Erythroblast (primary cell): ENCODE measurements at regions not wholly inside any gene's neighbourhood (a gene's known extent, or its start where the extent isn't known, plus 50 kb on each side); places are given as distances from the start of the nearest gene placed in this dataset.
"Not testable (repeated sequence)": the region's sequence is repeated elsewhere in the genome, so short reads cannot be mapped to it uniquely, and the experiment has no call there.

ENCODE experiments used
- DNase-seq, 2 experiments: peaks; one replicate each; lab custom pipeline; 2025; lab: John Stamatoyannopoulos, UW
- GATA1 ChIP-seq: IDR thresholded peaks from 2 replicates; pipeline ENCODE4 v1.6.1; 2011; ENCODE audit warnings: low read depth, mild to moderate bottlenecking, control low read depth, low read length, moderate library complexity
- POLR2A ChIP-seq: IDR thresholded peaks from 2 replicates; pipeline ENCODE4 v1.6.1; 2011; ENCODE audit warnings: mild to moderate bottlenecking, low read length

GRCh38 chr14:89681086-89682018 is 264.3 kb upstream of the FOXN3 start:
- TF ChIP-seq POLR2A (no peak), GATA1 (no peak)
- DNase-seq: no peak

GRCh38 chr14:89680156-89680555 is 263.1 kb upstream of the FOXN3 start:
- TF ChIP-seq POLR2A: no peak
- TF ChIP-seq GATA1: no peak
- DNase-seq: no peak

GRCh38 chr14:89678768-89679167 is 261.7 kb upstream of the FOXN3 start:
- TF ChIP-seq POLR2A: no peak
- TF ChIP-seq GATA1: no peak
- no peak for DNase-seq

GRCh38 chr14:89675590-89675989 is 258.6 kb upstream of the FOXN3 start:
- TF ChIP-seq POLR2A (no peak), GATA1 (no peak)
- DNase-seq: no peak

- DNase-seq: no peak
- TF ChIP-seq POLR2A (no peak), GATA1 (no peak)
Measured at GRCh38 chr14:89674936-89675335, 257.9 kb upstream of the FOXN3 start.

- DNase-seq: no peak
- no peak for TF ChIP-seq GATA1
- no peak for TF ChIP-seq POLR2A
Measured at GRCh38 chr14:89674240-89674639, 257.2 kb upstream of the FOXN3 start.

- no peak for DNase-seq
- TF ChIP-seq POLR2A (no peak), GATA1 (no peak)
Measured at GRCh38 chr14:89673512-89674225, 256.6 kb upstream of the FOXN3 start.

GRCh38 chr14:89672636-89673511 is 255.8 kb upstream of the FOXN3 start:
- TF ChIP-seq GATA1 (no peak), POLR2A (no peak)
- DNase-seq: peak; percentile 28 to 44

GRCh38 chr14:89669193-89669592 is 252.2 kb upstream of the FOXN3 start:
- DNase-seq: no peak

GRCh38 chr14:89667983-89668382 is 250.9 kb upstream of the FOXN3 start:
- no peak for TF ChIP-seq POLR2A
- no peak for TF ChIP-seq GATA1
- no peak for DNase-seq

More at GRCh38 chr14:89669193-89669592, 252.2 kb upstream of the FOXN3 start:
- no peak for TF ChIP-seq POLR2A
- TF ChIP-seq GATA1: no peak

GRCh38 chr14:89665300-89666081 is 248.5 kb upstream of the FOXN3 start:
- not testable (repeated sequence) for DNase-seq

GRCh38 chr14:89661392-89661791 is 244.4 kb upstream of the FOXN3 start:
- TF ChIP-seq GATA1: no peak
- TF ChIP-seq POLR2A: no peak
- no peak for DNase-seq

- DNase-seq: not testable (repeated sequence)
Measured at GRCh38 chr14:89660625-89661233, 243.7 kb upstream of the FOXN3 start.
